ENCODE measurements at regions not wholly inside any gene's neighbourhood (a gene's known extent, or its start where the extent isn't known, plus 50 kb on each side); places are given as distances from the start of the nearest gene placed in this dataset.

DNA sequence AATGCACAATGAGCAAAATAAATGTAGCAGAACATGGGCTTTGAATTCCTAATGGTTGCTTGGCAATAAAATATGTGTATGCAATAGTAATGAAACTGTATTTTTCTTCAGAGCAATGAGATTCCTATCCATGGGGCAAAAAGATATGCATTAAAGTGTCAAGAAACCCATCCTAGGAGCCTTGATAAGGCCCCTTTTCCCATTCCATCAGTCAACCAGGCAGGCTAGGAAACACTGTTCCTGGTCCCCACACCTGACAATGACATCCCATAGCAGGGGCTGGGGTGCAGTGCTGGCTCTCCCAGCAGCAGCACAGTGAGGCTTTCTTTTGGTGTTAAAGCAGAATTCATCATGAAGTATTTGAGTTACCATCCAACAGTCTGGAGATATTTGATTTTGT is 113.3 kb upstream of the AGTR1 start:
- TF ChIP-seq, protein P1, sequence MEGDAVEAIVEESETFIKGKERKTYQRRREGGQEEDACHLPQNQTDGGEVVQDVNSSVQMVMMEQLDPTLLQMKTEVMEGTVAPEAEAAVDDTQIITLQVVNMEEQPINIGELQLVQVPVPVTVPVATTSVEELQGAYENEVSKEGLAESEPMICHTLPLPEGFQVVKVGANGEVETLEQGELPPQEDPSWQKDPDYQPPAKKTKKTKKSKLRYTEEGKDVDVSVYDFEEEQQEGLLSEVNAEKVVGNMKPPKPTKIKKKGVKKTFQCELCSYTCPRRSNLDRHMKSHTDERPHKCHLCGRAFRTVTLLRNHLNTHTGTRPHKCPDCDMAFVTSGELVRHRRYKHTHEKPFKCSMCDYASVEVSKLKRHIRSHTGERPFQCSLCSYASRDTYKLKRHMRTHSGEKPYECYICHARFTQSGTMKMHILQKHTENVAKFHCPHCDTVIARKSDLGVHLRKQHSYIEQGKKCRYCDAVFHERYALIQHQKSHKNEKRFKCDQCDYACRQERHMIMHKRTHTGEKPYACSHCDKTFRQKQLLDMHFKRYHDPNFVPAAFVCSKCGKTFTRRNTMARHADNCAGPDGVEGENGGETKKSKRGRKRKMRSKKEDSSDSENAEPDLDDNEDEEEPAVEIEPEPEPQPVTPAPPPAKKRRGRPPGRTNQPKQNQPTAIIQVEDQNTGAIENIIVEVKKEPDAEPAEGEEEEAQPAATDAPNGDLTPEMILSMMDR (IDR thresholded peaks at IDR 0.05) = no peak
- no peak for TF ChIP-seq POLR2A (IDR thresholded peaks at IDR 0.05)
- ATAC-seq = no peak
- no peak for DNase-seq
- H3K27me3 ChIP-seq = no peaks in the 10 kb centered on the region
- H3K9me3 ChIP-seq = peaks cover 0 to 4% (median 0%) of the 10 kb centered on the region in 12 donors
- peaks cover 0 to 10% (median 0%) of the 10 kb centered on the region in 12 donors for H3K4me1 ChIP-seq
- intact Hi-C loops (cut with DNase I) = no loop called here
- H3K36me3 ChIP-seq = no peaks in the 10 kb centered on the region
- H3K27ac ChIP-seq = no peak overlapping the region
- no peak overlapping the region for H3K4me3 ChIP-seq

- H3K4me1 ChIP-seq = peaks cover 0 to 10% (median 0%) of the 10 kb centered on the region in 12 donors
- no peaks in the 10 kb centered on the region for H3K36me3 ChIP-seq
- intact Hi-C loops (cut with DNase I) = no loop called here
- no peak overlapping the region for H3K27ac ChIP-seq
- peaks cover 0 to 4% (median 0%) of the 10 kb centered on the region in 12 donors for H3K9me3 ChIP-seq
- DNase-seq (no peak), ATAC-seq (no peak)
- WGBS, 4 donors = 55 to 64% (median 62%) methylated on average over 5 of the region's 5 CpGs
- TF ChIP-seq POLR2A (IDR thresholded peaks at IDR 0.05) = no peak
- TF ChIP-seq, protein P1 (IDR thresholded peaks at IDR 0.05) = no peak
- H3K27me3 ChIP-seq = no peaks in the 10 kb centered on the region
- no peak overlapping the region for H3K4me3 ChIP-seq
Measured at GRCh38 chr3:148585671-148586379, 111.9 kb upstream of the AGTR1 start.

DNA sequence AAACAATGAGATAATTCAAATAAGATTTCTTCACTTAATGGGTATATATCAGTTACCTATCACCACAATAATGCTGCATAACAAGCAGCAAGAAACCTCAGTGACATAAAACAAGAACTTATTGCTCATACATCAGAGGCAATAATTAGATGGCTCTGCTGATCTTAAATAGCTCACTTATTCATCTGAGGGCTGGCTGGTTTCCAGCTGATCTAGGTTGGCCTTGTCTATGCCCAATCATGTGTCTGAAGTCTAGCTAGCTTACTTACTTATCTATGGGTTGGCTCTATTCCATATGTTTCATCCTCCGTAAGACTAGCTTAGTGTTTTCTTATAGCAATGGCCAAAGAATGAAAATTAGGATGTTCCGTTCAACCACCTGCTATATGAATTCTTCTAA is 109.4 kb upstream of the AGTR1 start:
- Histone ChIP-seq H3K9me3 (peaks cover 0 to 8% (median 0%) of the 10 kb centered on the region in 12 donors), H3K4me1 (no peaks in the 10 kb centered on the region), H3K27ac (no peak overlapping the region), H3K36me3 (no peaks in the 10 kb centered on the region), H3K4me3 (no peak overlapping the region), H3K27me3 (no peaks in the 10 kb centered on the region)
- ATAC-seq (no peak), DNase-seq (no peak)
- intact Hi-C loops (cut with DNase I) = no loop called here
- TF ChIP-seq POLR2A (IDR thresholded peaks at IDR 0.05) = no peak
- TF ChIP-seq, protein P1 (IDR thresholded peaks at IDR 0.05) = no peak
- WGBS, 4 donors = 85 to 94% (median 89%) methylated on average over 2 of the region's 2 CpGs

DNA sequence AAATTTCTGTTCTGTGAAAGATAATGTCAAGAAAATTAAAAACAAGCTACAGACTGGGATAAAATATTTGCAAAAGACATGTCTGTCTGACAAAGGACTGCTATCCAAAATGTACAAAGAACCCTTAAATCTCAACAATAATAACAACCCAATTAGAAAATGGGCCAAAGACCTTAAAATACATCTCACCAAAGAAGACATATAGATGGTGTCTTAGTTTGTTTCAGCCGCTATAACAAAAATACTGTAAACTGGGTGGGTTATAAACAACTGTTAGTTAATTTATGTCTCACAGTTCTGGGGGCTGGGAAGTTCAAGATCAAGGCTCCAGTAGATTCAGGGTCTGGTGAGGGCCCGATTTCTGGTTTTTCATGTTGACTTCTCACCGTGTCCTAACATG is 106.2 kb upstream of the AGTR1 start:
- no peaks in the 10 kb centered on the region for H3K27me3 ChIP-seq
- H3K4me3 ChIP-seq = no peak overlapping the region
- DNase-seq (no peak), ATAC-seq (no peak)
- no peaks in the 10 kb centered on the region for H3K36me3 ChIP-seq
- 90 to 95% (median 94%) methylated on average over 3 of the region's 3 CpGs for WGBS, 4 donors
- H3K27ac ChIP-seq = no peak overlapping the region
- H3K4me1 ChIP-seq = no peaks in the 10 kb centered on the region
- intact Hi-C loops (cut with DNase I) = no loop called here
- H3K9me3 ChIP-seq = peaks cover 0 to 8% (median 0%) of the 10 kb centered on the region in 12 donors
- TF ChIP-seq, protein P1 (IDR thresholded peaks at IDR 0.05) = no peak
- TF ChIP-seq POLR2A (IDR thresholded peaks at IDR 0.05) = no peak
